ENCODE measurements at regions not wholly inside any gene's neighbourhood (a gene's known extent, or its start where the extent isn't known, plus 50 kb on each side); places are given as distances from the start of the nearest gene placed in this dataset.

DNA sequence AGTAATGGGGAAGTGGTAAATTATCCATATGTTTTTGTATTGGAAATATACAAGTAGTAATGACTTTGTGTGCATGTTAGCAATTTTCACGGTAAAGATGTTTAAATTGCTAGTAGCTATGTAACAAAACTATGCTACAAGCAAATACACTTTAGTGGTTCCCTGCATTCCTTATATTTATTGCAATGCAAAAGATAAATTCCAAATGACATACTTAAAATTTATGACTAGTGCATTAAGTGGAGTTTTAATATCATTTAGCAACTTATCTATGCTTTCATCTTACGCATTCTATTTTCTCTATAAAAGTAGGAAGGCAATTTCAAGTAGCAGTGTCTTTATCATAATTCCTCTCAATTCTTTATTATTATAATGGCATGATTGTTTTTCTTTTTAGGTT is 482.8 kb downstream of the SLITRK5 start:
- Histone ChIP-seq H3K27ac (no peak overlapping the region), H3K4me3 (no peak overlapping the region), H3K4me1 (no peaks in the 10 kb centered on the region), H3K36me3 (no peaks in the 10 kb centered on the region), H3K9me3 (no peaks in the 10 kb centered on the region), H3K27me3 (ENCODE audit: low read depth) (no peaks in the 10 kb centered on the region)
- intact Hi-C loops (cut with DNase I) = no loop called here
- TF ChIP-seq, protein P1, sequence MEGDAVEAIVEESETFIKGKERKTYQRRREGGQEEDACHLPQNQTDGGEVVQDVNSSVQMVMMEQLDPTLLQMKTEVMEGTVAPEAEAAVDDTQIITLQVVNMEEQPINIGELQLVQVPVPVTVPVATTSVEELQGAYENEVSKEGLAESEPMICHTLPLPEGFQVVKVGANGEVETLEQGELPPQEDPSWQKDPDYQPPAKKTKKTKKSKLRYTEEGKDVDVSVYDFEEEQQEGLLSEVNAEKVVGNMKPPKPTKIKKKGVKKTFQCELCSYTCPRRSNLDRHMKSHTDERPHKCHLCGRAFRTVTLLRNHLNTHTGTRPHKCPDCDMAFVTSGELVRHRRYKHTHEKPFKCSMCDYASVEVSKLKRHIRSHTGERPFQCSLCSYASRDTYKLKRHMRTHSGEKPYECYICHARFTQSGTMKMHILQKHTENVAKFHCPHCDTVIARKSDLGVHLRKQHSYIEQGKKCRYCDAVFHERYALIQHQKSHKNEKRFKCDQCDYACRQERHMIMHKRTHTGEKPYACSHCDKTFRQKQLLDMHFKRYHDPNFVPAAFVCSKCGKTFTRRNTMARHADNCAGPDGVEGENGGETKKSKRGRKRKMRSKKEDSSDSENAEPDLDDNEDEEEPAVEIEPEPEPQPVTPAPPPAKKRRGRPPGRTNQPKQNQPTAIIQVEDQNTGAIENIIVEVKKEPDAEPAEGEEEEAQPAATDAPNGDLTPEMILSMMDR (IDR thresholded peaks at IDR 0.05) = no peak
- DNase-seq = no peak
- ATAC-seq = no peak

DNA sequence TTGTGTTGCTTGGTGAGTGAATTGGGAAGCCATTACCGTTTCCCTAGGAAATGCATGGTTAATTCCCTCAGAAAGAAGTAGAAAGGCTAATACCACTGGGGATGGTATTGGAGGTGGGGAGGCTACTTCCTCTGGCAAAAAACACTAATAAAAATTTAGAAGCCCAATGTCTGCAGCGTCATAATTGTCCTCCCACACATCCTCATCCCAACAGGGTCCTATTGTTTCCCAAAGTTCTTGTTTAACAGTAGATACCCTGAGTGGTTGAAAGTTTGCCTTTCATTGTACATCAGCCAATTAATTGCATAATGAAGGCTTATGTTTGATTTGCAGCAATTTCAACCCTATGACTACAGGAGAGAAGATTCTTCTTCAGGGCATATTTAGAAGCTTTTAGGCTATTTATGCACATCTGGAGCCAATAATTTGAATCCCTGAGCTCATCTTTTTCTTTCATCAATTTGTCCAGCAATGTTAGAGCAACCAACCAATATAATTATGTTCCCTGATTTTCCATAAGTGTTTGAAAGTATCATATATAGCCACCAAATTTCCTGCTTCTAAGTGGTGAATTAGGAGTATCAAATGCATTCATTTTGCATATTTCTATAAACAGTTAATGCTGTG is 491.0 kb downstream of the SLITRK5 start:
- Histone ChIP-seq H3K9me3 (no peaks in the 10 kb centered on the region), H3K4me1 (no peaks in the 10 kb centered on the region), H3K27me3 (ENCODE audit: low read depth) (no peaks in the 10 kb centered on the region), H3K4me3 (no peak overlapping the region), H3K27ac (no peak overlapping the region), H3K36me3 (no peaks in the 10 kb centered on the region)
- intact Hi-C loops (cut with DNase I) = no loop called here
- no peak for ATAC-seq
- no peak for DNase-seq
- TF ChIP-seq, protein P1 (IDR thresholded peaks at IDR 0.05) = no peak

DNA sequence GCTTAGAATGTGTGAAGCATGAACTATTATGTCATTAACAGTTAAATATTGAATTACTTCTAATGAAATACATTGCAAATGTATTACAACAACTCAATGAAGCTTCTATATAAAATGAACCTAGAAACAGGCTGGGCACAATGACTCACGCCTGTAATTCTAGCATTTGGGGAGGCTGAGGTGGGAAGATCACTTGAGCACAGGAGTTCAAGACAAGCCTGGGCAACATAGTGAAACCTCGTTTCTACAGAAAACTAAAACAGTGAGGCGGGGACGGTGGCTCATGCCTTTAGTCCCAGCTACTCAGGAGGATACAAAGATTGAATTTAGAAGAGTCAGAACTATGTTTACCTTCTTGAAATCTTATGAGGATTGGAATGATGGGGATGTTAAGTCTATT is 505.1 kb downstream of the SLITRK5 start:
- intact Hi-C loops (cut with DNase I) = no loop called here

DNA sequence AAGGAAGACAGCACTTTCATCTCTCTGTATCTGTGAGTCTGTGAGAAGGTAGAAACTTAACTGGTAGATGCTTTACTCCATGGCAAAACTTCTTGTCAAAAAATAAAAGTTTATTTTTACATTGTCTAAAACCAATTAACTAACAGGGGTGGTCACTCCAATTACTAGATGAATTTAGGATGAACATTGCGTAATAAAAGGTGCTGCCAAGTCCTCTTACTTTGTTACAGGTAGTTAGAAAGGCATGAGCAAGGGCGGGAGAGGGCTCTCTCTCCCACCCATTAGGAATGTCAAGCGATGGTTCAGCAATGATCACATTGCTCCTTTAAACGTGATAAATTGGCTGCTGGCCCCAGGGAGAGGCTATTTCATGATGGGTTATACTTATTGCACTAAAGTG is 512.3 kb downstream of the SLITRK5 start:
- H3K4me3 ChIP-seq = no peak overlapping the region
- H3K36me3 ChIP-seq = no peaks in the 10 kb centered on the region
- no peaks in the 10 kb centered on the region for H3K4me1 ChIP-seq
- no peak for ATAC-seq
- H3K9me3 ChIP-seq = no peaks in the 10 kb centered on the region
- intact Hi-C loops (cut with DNase I) = no loop called here
- no peak overlapping the region for H3K27ac ChIP-seq
- no peak for DNase-seq
- H3K27me3 ChIP-seq (ENCODE audit: low read depth) = no peaks in the 10 kb centered on the region
- TF ChIP-seq, protein P1 (IDR thresholded peaks at IDR 0.05) = no peak

More for the DNA sequence above, 505.1 kb downstream of the SLITRK5 start:
- H3K36me3 ChIP-seq = no peaks in the 10 kb centered on the region
- TF ChIP-seq, protein P1 (IDR thresholded peaks at IDR 0.05) = no peak
- ATAC-seq (no peak), DNase-seq (no peak)
- no peaks in the 10 kb centered on the region for H3K9me3 ChIP-seq
- H3K4me1 ChIP-seq = no peaks in the 10 kb centered on the region
- no peak overlapping the region for H3K27ac ChIP-seq
- no peaks in the 10 kb centered on the region for H3K27me3 ChIP-seq (ENCODE audit: low read depth)
- no peak overlapping the region for H3K4me3 ChIP-seq

DNA sequence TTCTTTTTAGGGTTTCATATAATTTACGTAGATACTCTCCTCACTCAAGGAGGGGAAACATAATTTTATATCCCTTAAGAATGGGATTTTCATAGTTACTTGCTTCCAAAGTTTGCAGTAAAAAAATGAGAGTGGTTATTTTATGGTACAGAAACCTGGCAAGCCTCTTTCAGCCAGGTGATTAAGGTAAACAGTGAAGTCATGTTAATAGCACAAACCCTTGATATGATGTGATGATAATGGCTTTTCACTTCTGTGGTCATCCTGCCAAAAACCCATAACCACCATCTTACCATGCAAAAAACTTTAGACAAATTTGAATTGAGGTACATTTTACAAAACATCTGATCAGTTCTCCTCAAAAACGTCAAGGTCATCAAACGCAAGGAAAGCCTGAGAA is 517.8 kb downstream of the SLITRK5 start:
- TF ChIP-seq, protein P1 (IDR thresholded peaks at IDR 0.05) = no peak
- Histone ChIP-seq H3K36me3 (no peaks in the 10 kb centered on the region), H3K27ac (no peak overlapping the region), H3K4me3 (no peak overlapping the region), H3K27me3 (ENCODE audit: low read depth) (no peaks in the 10 kb centered on the region), H3K9me3 (no peaks in the 10 kb centered on the region), H3K4me1 (no peaks in the 10 kb centered on the region)
- intact Hi-C loops (cut with DNase I) = no loop called here
- DNase-seq = no peak
- ATAC-seq = no peak

Data from lower lobe of right lung (tissue), 2 donors.